ENCODE measurements at regions not wholly inside any gene's neighbourhood (a gene's known extent, or its start where the extent isn't known, plus 50 kb on each side); places are given as distances from the start of the nearest gene placed in this dataset.

- TF ChIP-seq POLR2AphosphoS5 (IDR thresholded peaks at IDR 0.05; ENCODE audit: low read depth, low read length), result no peak
- peak; percentile 66 for TF ChIP-seq SPI1 (IDR thresholded peaks at IDR 0.05; ENCODE audit: low read depth, low read length)
- no peak for DNase-seq (ENCODE audit: insufficient read length, low spot score)
- no peak for FAIRE-seq
Observed at GRCh38 chr1:194279975-194280374, 1093.6 kb upstream of the B3GALT2 start.

- DNase-seq (ENCODE audit: insufficient read length, low spot score), result no peak
- TF ChIP-seq POLR2A (IDR thresholded peaks at IDR 0.05; ENCODE audit: low read depth, low read length), result no peak
- no peak for TF ChIP-seq SPI1 (IDR thresholded peaks at IDR 0.05; ENCODE audit: low read depth, low read length)
- TF ChIP-seq POLR2AphosphoS5 (IDR thresholded peaks at IDR 0.05; ENCODE audit: low read depth, low read length), result no peak
- no peak for FAIRE-seq
Observed at GRCh38 chr1:194277927-194278326, 1091.5 kb upstream of the B3GALT2 start.

DNA sequence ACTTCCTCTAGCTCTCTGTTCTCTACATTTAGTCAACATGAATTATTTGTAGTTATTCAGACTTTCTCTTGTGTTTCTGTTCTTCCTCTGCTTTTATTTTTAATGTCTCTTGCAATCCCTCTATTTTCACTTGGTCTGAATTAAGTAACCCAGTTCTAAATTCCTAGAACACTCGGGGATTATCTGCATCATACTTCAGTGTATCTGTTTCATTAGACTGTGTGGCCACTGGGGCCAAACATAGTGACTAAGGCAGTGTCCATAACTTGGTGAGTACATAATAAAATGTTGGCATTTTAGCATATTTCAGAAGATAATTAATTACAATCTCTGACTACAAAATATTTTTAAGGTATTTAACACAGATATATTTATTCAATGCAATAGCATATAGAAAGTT lies 1087.2 kb upstream of the B3GALT2 start:
- DNase-seq (ENCODE audit: insufficient read length, low spot score) (no peak), FAIRE-seq (no peak)
- no peak for TF ChIP-seq SPI1 (IDR thresholded peaks at IDR 0.05; ENCODE audit: low read depth, low read length)
- TF ChIP-seq PAX5 (IDR thresholded peaks at IDR 0.05; ENCODE audit: insufficient read depth, low read length, severe bottlenecking), result no peak
- no peak for TF ChIP-seq POLR2AphosphoS5 (IDR thresholded peaks at IDR 0.05; ENCODE audit: low read depth, low read length)
- TF ChIP-seq POU2F2 (IDR thresholded peaks at IDR 0.05; ENCODE audit: low read depth, low read length), result no peak
- no peak for TF ChIP-seq TAF1 (IDR thresholded peaks at IDR 0.05; ENCODE audit: low read depth, low read length)
- no peak for TF ChIP-seq POLR2A (IDR thresholded peaks at IDR 0.05; ENCODE audit: low read depth, low read length)

- TF ChIP-seq SPI1 (IDR thresholded peaks at IDR 0.05; ENCODE audit: low read depth, low read length) (no peak), PAX5 (IDR thresholded peaks at IDR 0.05; ENCODE audit: insufficient read depth, low read length, severe bottlenecking) (no peak), POU2F2 (IDR thresholded peaks at IDR 0.05; ENCODE audit: low read depth, low read length) (no peak), TAF1 (IDR thresholded peaks at IDR 0.05; ENCODE audit: low read depth, low read length) (no peak), POLR2A (IDR thresholded peaks at IDR 0.05; ENCODE audit: low read depth, low read length) (no peak), POLR2AphosphoS5 (IDR thresholded peaks at IDR 0.05; ENCODE audit: low read depth, low read length) (no peak)
- no peak for DNase-seq (ENCODE audit: insufficient read length, low spot score)
- FAIRE-seq, result no peak
Observed at GRCh38 chr1:194268839-194269238, 1082.4 kb upstream of the B3GALT2 start.

- TF ChIP-seq TAF1 (IDR thresholded peaks at IDR 0.05; ENCODE audit: low read depth, low read length), result no peak
- TF ChIP-seq PAX5 (IDR thresholded peaks at IDR 0.05; ENCODE audit: insufficient read depth, low read length, severe bottlenecking), result no peak
- TF ChIP-seq SPI1 (IDR thresholded peaks at IDR 0.05; ENCODE audit: low read depth, low read length), result no peak
- TF ChIP-seq POLR2A (IDR thresholded peaks at IDR 0.05; ENCODE audit: low read depth, low read length), result no peak
- no peak for TF ChIP-seq POU2F2 (IDR thresholded peaks at IDR 0.05; ENCODE audit: low read depth, low read length)
- TF ChIP-seq POLR2AphosphoS5 (IDR thresholded peaks at IDR 0.05; ENCODE audit: low read depth, low read length), result no peak
- no peak for FAIRE-seq
- DNase-seq (ENCODE audit: insufficient read length, low spot score), result no peak
Observed at GRCh38 chr1:194267021-194267420, 1080.6 kb upstream of the B3GALT2 start.

GRCh38 chr1:194256010-194256409 lies 1069.6 kb upstream of the B3GALT2 start:
- FAIRE-seq (no peak), DNase-seq (ENCODE audit: insufficient read length, low spot score) (no peak)
- TF ChIP-seq POLR2A (IDR thresholded peaks at IDR 0.05; ENCODE audit: low read depth, low read length) (no peak), SPI1 (IDR thresholded peaks at IDR 0.05; ENCODE audit: low read depth, low read length) (no peak), POU2F2 (IDR thresholded peaks at IDR 0.05; ENCODE audit: low read depth, low read length) (no peak), POLR2AphosphoS5 (IDR thresholded peaks at IDR 0.05; ENCODE audit: low read depth, low read length) (no peak), PAX5 (IDR thresholded peaks at IDR 0.05; ENCODE audit: insufficient read depth, low read length, severe bottlenecking) (no peak), TAF1 (IDR thresholded peaks at IDR 0.05; ENCODE audit: low read depth, low read length) (no peak)

GRCh38 chr1:194252199-194252598 lies 1065.8 kb upstream of the B3GALT2 start:
- DNase-seq (ENCODE audit: insufficient read length, low spot score), result no peak
- TF ChIP-seq POLR2A (IDR thresholded peaks at IDR 0.05; ENCODE audit: low read depth, low read length) (no peak), PAX5 (IDR thresholded peaks at IDR 0.05; ENCODE audit: insufficient read depth, low read length, severe bottlenecking) (no peak), TAF1 (IDR thresholded peaks at IDR 0.05; ENCODE audit: low read depth, low read length) (no peak), POLR2AphosphoS5 (IDR thresholded peaks at IDR 0.05; ENCODE audit: low read depth, low read length) (no peak)
- no peak for FAIRE-seq

- no peak for TF ChIP-seq TAF1 (IDR thresholded peaks at IDR 0.05; ENCODE audit: low read depth, low read length)
- no peak for TF ChIP-seq POU2F2 (IDR thresholded peaks at IDR 0.05; ENCODE audit: low read depth, low read length)
- TF ChIP-seq POLR2AphosphoS5 (IDR thresholded peaks at IDR 0.05; ENCODE audit: low read depth, low read length), result no peak
- TF ChIP-seq POLR2A (IDR thresholded peaks at IDR 0.05; ENCODE audit: low read depth, low read length), result no peak
- no peak for TF ChIP-seq SPI1 (IDR thresholded peaks at IDR 0.05; ENCODE audit: low read depth, low read length)
- TF ChIP-seq PAX5 (IDR thresholded peaks at IDR 0.05; ENCODE audit: insufficient read depth, low read length, severe bottlenecking), result no peak
- FAIRE-seq (no peak), DNase-seq (ENCODE audit: insufficient read length, low spot score) (no peak)
Observed at GRCh38 chr1:194241215-194241614, 1054.8 kb upstream of the B3GALT2 start.

DNA sequence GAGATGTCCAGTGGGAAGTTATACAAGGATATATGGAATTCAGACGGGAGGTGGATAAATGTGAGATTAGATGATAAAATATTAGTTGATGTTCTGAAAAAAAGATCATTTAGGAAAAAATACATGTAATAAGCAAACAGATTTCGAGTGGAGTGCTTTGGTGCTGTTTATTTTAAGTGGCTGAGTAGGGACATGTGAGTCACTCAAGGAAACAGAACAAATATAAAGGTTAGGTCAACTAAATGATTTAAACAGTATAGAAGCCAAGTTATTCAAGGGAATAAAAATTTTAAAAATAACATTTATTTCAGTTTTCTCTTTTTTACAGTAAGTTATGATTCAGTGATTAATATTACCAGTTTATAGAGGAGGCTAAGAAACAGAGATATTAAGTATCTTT lies 1046.7 kb upstream of the B3GALT2 start:
- TF ChIP-seq TAF1 (IDR thresholded peaks at IDR 0.05; ENCODE audit: low read depth, low read length) (no peak), SPI1 (IDR thresholded peaks at IDR 0.05; ENCODE audit: low read depth, low read length) (no peak), POLR2A (IDR thresholded peaks at IDR 0.05; ENCODE audit: low read depth, low read length) (no peak), POU2F2 (IDR thresholded peaks at IDR 0.05; ENCODE audit: low read depth, low read length) (no peak), PAX5 (IDR thresholded peaks at IDR 0.05; ENCODE audit: insufficient read depth, low read length, severe bottlenecking) (no peak), POLR2AphosphoS5 (IDR thresholded peaks at IDR 0.05; ENCODE audit: low read depth, low read length) (no peak)
- FAIRE-seq (no peak), DNase-seq (ENCODE audit: insufficient read length, low spot score) (no peak)

- DNase-seq (ENCODE audit: insufficient read length, low spot score), result no peak
- FAIRE-seq, result no peak
- no peak for TF ChIP-seq TAF1 (IDR thresholded peaks at IDR 0.05; ENCODE audit: low read depth, low read length)
- TF ChIP-seq SPI1 (IDR thresholded peaks at IDR 0.05; ENCODE audit: low read depth, low read length), result no peak
- no peak for TF ChIP-seq POU2F2 (IDR thresholded peaks at IDR 0.05; ENCODE audit: low read depth, low read length)
- no peak for TF ChIP-seq POLR2AphosphoS5 (IDR thresholded peaks at IDR 0.05; ENCODE audit: low read depth, low read length)
- no peak for TF ChIP-seq POLR2A (IDR thresholded peaks at IDR 0.05; ENCODE audit: low read depth, low read length)
- no peak for TF ChIP-seq PAX5 (IDR thresholded peaks at IDR 0.05; ENCODE audit: insufficient read depth, low read length, severe bottlenecking)
Observed at GRCh38 chr1:194230351-194231144, 1044.1 kb upstream of the B3GALT2 start.
